UCSD-AML1 (cell line): ENCODE measurements at regions not wholly inside any gene's neighbourhood (a gene's known extent, or its start where the extent isn't known, plus 50 kb on each side); places are given as distances from the start of the nearest gene placed in this dataset.
"Not testable (repeated sequence)": the region's sequence is repeated elsewhere in the genome, so short reads cannot be mapped to it uniquely, and the experiment has no call there.

ENCODE experiments used
- DNase-seq: peaks from one replicate; lab custom pipeline; 2025; ENCODE audit not compliant: unreplicated experiment; lab: John Stamatoyannopoulos, UW

DNA sequence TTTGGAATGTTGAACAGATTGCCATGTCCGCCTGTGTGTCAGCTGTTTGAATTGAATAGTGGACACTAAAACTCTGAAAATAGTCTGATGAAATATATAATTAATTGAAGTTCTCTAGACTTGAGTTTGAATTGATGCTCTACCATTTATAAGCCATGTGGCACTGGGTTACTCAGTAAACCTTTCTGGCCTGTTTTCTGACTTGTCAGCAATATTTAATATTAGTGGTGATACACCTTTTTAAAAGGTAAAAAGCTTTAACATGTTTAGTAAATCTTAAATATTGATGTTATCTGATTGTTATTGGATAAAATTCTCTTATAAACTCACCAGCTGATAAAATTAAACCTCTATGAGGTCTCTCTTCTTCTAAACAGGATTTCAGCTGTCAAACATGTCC is 695.4 kb upstream of the HS3ST1 start:
- DNase-seq, result no peak

DNA sequence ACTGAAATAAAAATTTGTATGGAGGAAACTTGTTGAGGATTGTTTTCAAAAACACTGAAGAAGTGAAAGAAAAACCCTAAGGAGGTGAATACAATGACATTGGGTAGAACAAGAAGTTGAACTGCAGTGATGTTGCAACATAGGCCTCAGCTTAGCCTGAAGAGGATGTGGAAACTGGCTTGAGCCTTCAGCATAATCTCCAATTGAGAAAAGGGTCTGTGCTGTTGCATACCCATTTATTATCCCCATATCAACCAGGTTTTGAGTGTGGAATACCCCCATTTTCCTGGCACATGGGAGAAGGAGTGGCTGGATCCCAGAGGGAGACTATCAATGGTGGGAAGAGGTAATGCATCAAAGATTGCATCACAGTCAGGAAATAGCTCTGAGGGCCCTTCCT is 695.0 kb upstream of the HS3ST1 start:
- DNase-seq, result peak; percentile 10

DNA sequence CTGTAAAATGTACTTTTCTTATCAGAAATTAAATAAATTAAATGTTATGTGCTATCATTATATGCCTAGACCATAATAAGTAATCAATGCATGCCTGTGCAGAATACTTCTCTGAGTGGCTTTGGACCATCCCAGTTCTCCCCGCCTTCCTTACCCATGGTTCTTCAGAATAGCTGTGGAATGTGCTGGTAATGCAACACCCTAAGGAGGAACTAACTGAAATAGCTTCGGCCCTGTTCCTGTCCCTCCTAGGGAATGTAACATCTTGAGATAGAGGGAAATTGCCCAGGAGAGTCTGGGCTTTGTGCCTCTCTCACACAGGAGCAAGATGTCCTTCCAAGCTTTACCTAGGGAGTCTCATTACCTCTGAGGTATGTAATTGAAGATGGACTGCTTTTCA is 693.6 kb upstream of the HS3ST1 start:
- peak; percentile 8 for DNase-seq

DNA sequence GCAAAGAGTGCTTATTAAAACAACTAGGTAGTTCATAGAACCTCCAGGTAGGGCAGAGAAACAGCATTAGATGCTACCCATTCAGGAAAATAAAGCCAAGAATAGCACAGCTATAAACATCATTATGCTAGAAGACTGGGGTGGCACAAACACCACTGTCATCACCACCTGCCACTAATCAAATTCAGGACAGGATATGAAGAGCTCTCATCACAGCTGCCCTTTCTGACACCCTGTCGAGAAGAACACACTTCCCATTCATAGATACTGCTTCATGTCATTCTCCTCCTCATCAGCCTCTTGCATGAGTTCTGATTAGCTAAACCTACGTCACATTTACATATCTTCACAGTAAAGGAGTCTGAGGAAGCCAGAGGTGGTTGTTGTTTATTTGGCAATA is 692.3 kb upstream of the HS3ST1 start:
- DNase-seq, result no peak

DNA sequence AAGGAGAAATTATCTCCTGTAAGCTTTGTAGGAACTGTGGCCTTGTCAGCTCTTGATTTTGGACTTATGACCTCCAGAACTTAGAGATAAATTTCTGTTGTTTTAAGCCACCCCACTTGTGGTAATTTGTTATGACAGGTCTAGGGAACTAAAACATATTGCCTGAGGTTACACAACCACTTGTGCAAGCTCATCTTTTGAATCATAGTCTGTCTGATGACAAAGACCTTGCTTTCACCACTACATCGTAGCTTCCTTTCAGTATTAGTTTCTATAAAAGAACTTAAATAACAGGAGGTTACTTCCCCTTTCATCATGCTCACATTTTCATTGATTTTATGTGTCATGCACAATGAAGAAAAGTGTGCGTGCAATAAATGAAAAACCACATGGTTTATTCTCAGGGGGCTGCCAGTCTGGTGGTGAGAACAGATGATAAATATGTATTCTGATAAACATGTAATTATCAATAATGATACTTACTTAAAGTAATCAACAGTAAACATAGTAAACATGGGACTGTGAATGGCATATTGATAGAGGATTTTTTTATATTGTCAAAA is 690.0 kb upstream of the HS3ST1 start:
- peak; percentile 10 for DNase-seq

DNA sequence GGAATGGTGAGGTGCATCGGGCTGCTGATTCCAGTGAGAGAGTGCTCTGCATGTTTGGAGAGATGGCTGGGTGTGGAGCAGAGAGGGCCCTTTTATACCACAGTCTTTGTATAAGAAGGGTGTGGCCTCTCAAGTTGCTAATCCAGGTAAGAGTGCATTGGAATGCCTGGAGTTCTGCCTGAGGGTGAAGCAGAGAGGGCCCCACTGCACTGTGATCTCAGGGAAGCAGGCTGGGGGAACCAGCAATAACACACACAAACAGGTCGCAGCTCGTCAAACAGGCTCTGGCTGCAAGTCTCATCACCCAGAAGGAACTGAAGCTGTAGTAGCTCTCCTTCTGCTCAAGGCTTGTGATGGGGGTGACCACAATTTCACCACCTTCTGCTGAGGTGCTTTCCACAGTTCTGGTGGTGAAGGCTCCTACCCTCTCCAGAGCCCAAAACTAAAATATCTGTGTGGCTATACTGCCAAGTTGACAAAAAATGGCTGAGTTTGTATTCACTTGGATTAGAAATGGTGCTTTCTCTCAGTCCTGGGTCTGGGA is 687.4 kb upstream of the HS3ST1 start:
- DNase-seq, result no peak

DNA sequence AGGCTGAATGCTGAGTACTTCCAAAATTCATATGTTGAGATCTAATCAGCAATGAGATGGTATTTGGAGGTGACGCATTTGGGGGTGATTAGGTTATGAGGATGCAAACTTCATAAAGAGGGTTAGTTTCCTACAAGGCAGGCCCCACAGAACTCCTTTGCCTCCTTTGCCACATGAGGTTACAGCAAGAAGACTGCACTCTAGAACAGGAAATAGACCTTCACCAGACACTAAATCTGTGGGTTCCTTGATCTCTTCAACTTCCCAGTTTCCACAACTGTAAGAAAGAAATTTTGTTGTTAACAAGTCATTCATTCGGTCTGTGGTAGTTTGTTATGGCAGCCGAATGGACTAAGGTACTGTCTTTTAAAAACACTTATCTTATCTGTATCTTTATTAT is 681.9 kb upstream of the HS3ST1 start:
- no peak for DNase-seq

DNA sequence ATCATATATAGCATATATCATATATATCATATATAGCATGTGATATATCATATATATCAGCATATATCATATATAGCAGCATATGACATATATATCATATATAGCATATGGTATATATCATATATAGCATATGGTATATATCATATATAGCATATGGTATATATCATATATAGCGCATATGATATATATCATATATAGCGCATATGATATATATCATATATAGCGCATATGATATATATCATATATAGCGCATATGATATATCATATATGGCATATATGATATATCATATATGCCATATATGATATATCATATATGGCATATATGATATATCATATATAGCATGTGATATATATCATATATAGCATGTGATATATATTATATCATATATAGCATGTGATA is 680.4 kb upstream of the HS3ST1 start:
- not testable (repeated sequence) for DNase-seq

DNA sequence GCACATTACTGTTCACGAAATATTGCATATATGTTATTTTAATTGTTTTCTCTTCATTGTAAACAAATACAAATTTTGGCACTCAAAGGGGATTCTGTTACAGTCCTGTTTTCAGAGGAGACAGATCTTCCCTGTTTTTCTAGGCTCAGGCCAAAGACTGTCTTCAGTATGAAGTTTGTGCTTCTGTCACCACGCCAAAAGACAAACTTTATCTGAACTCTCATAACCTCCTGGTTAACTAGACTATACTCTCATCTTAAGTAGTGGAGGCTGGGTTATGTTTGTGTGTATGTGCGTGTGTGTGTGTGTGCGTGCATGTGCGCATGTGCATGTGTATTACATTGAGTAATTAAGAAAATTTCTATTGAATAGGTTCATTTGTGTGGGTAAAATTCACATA is 676.8 kb upstream of the HS3ST1 start:
- DNase-seq, result no peak

DNA sequence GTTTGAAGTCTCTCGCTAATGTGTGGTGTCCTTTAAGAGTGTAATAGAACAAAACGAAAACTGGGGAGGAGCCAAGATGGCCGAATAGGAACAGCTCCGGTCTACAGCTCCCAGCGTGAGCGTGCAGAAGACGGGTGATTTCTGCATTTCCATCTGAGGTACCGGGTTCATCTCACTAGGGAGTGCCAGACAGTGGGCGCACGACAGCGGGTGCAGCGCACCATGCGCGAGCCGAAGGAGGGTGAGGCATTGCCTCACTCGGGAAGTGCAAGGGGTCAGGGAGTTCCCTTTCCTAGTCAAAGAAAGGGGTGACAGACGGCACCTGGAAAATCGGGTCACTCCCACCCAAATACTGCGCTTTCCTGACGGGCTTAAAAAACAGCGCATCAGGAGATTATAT is 661.2 kb upstream of the HS3ST1 start:
- DNase-seq, result not testable (repeated sequence)

DNA sequence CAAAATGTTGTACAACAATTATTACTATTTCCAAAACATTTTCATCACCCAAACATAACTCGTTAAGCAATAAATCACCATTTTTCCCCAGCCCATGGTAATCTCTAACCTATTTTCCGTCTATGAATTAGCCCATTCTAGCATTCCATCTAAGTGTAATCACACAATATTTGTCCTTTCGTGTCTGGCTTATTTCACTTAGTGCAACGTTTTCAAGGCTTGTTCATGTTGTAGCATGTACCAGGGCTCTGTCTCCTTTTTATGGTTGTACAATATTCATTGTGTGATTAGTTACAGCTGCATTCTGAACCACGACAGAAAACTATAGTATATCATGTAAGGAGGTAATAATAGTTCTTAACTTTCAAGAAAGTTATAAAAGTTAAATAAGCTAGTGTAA is 656.0 kb upstream of the HS3ST1 start:
- DNase-seq, result no peak

DNA sequence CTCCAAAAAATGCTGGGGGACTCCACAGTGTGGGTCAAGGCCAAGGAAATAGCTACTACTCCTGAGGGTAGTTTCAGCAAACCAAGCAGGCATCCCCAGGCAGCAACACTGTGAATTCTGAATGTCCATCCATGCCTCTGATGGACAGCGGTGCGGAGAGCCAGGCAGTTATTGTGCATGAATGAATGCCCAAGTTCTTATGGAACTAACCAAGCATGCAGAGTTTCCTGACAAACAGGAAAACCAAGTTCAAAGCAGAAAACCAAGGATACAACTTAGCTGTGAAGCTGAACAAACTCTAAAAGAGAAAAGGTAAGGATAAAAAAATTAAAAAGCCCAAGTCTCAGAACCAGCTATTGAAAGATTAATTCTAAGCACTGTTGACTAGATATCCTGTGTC is 642.6 kb upstream of the HS3ST1 start:
- no peak for DNase-seq

DNA sequence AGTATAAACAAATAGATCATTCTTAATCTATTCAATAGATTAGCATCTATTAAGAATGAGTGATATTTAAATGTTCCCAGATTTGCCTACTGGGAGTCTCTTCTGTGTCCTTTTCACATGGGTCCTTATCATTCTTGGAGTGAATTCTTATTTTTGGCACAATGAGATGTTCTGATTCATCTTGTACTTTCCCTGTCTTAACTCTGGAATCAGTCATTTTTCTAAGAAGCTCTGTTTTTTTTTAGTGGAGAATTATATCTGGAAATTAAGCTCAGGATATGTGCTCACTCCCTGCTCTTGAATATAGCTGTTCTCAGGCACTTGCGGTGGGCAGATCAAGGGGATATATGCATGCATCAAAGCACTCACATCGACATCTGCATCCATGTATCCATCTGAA is 625.3 kb upstream of the HS3ST1 start:
- DNase-seq, result no peak

DNA sequence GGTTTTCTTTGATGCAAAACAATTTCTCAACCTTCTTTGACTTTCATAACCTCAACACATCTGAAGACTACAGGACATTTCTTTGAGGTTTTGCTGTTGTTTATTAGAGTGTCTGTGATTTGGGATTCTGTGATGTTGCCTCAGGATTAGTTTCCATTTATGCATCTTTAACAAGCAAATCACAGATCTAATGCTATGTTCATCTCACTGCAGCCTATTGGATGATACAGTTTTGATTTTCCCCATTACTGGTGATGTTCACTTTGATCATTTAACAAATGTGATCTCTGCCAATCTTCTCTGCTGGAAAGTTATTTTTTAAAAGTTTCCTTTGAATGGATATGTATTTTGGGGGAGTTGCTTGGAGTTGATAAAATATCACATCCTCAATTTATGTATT is 624.9 kb upstream of the HS3ST1 start:
- no peak for DNase-seq

DNA sequence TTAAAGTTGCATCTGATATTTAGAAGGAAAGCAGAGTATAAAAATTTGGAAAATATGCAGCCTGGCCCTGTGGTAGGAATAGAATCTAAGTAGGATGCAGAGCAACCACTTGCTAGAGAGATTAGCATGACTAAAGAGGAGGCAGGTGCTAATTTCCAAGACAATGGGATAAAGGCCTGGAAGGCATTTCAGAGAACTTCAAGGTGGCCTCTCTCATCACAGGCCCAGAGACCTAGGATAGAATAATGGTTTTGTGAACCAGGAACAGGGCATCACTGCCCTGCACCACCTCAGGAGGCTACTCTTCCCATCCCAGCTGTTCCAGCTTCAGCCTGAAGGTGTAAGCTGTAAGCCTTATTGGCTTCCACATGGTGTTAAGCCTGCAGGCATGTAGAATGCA is 621.7 kb upstream of the HS3ST1 start:
- no peak for DNase-seq

DNA sequence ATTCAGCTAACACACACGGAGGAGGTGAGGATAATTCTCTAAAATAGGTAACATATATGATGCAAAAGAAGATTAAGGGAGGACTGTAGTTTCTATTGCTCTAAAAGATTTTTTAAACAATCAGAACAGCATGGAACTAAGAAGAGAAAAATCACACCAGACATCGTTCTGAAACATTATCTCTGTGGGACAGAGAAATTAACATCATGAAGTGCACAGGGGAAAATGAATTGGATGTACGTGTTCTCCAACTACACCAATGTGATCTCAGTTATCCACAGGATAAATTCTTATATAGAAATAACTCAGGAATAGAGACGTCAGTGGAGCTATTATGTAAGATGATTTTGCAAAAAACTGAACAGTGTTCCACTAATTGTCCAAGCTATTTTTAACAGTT is 614.1 kb upstream of the HS3ST1 start:
- DNase-seq, result no peak

DNA sequence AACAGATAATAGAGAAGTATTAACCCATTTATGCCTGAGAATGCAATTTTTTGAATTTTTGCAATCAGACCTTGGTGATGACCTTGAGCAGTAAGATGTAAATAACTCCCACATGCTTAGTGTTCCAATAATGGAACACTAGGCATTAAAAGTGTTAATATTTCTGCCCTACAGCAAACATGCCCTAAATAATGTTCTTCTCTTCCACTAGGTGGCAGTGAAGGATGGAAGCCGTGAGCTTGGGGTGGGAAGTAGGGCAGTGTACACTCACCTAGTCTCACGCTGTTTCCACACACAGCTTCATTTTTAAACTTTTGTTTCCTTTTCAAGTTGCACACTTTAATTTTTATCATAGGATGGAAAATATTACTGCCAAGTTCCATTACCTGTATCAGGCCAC is 613.1 kb upstream of the HS3ST1 start:
- DNase-seq, result peak; percentile 12

DNA sequence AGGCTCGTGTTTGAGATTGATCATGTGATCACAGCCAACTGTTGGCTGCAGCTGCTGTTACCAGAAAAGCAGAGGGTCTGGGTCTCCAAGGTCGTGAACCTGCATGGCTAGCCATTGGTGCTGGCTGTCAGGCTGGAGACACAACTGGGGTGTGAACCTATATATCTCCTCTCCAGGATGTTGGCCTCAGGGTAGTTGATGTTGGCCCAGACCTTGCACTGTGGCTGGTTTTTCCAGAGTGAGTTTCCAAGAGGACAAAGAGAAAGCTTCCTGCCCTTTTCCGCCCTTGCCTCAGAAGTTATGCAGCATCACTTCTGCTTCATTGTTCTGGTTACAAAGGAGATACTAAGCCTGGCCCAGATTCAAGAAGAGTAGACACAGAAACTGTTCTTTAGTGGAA is 607.8 kb upstream of the HS3ST1 start:
- no peak for DNase-seq

DNA sequence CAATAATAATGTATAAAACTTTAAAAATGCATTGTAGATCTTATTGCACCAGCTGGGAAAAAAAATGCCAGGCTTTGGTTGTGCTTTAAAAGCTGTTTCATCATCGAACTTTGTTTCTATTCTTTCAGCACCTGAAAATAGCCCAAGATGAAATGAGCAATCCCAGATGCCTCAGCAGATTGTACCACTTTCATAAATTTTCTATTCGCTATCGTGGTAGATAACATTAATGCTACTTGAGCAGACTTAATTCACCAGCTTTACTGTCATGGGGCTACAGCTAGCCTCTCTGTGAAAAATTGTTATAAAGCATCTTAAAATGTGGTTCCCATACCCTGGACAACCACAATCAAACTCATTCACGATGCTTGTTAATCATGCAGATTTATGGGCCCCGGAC is 599.6 kb upstream of the HS3ST1 start:
- no peak for DNase-seq

DNA sequence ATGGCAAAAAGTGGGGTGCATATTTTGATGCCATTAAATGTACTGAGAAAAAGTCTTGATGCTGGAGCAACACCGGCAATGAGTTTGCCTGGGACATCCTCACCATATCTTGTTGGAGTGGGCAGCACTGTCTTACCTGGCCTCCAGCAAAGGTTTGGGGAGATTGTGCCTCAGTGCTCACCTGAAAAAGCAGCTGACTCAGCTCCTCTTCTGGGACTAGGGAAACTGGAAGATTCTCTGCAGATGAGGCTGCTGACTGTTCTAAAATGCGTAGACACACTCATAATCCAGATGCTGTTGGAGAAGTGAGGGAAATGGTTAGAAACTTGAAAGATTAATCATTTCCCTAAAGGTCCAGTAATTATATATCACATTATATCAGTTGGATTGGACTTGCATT is 593.7 kb upstream of the HS3ST1 start:
- DNase-seq, result no peak

DNA sequence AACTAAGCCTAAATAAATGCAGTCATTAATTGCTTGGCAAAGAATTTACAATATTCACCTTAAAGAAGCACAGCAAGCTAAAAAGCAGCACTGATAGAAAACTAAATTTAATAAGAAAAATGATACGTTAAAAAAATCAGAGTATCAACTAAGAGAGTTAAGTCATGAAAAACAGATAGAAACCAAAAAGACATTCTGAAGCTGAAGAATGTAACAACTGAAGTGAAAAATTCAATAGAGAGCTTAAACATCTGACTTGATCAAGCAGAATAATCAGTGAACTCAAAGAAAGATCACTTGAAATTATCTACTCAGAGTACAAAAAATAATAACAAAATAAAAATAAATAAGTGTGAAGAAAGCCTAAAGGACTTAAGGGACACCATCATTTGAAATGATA is 588.0 kb upstream of the HS3ST1 start:
- no peak for DNase-seq

DNA sequence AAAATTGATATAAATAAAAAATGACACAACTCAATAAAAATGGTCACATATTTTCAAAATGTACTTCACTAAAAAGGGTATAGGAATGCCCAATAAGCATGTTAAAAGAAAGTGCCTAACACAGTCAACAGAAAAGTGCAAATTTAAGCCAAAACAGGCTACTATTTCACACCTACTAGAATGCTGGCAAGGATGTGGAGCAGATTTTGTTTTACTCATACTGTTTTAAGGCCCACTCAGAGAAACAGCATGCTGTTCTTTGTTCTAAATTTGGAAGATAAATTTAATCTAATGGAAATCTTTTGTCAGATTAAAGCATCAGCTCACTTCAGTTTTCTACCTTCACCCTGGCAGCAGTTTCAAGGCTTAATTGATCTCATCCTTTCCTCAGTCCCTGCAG is 576.8 kb upstream of the HS3ST1 start:
- no peak for DNase-seq

DNA sequence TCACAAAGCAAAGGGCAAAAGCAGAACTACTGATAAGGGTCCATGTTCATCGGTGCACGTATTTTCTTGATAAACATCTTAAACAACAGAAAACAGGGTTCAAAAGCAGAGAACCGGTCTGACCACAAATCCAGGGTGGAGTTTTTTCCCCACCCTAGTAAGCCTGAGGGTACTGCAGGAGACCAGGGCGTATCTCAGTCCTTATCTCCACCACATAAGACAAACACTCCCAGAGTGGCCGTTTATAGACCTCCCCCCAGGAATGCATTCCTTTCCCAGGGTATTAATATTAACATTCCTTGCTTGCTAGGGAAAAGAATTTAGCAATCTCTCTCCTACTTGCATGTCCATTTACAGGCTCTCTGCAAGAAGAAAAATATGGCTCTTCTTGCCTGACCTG is 567.9 kb upstream of the HS3ST1 start:
- DNase-seq, result not testable (repeated sequence)
